ENCODE measurements at regions not wholly inside any gene's neighbourhood (a gene's known extent, or its start where the extent isn't known, plus 50 kb on each side); places are given as distances from the start of the nearest gene placed in this dataset.

DNA sequence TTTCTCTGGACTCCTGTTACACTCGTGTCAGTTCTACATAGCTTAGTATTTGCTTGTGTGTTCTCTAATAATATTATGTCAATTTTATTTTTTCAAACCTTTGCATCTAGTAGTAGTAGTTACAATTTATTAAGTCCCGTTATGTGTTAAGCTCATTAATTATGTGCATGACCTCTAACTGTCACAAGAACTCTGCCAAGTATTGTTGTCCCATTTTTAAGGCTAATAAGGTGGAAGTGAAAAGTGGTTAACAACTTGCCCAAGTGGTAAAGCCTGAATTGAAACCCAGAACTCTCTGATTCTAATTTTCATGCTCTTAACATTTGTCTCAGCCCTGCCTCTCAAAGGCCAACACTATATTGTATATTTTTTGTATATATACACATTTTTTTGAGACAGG, 221.6 kb downstream of the DMRT2 start:
- CTCF ChIA-PET: no interaction called here
- no CpG with 5 or more reads among the region's 2 CpGs for WGBS (ENCODE audit: insufficient coverage)

DNA sequence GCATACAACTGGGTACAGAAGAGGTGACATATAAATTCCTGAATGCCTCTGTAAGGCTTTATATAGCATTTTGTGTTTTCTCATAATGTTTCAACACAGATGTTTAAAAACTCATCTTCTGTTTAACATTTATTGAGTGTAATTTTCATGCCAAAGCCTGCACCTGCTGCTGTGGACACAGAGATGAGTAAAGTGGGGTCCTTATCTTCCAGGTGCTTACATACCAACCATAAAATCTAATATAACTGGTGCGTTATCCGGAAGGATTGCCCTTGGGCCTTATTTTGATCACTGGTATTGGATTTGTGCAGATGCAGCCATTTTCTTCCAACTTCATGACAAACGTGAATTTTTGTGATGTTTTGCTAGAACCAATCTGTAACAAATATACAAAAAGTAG, 222.3 kb downstream of the DMRT2 start:
- no peak for DNase-seq
- no peaks in the 10 kb centered on the region for H3K36me3 ChIP-seq (ENCODE audit: control insufficient read depth in 4 of 4, insufficient read depth in 4 of 4, low read length in 3 of 4)
- CTCF ChIA-PET: no interaction called here

More for the DNA sequence above, 221.6 kb downstream of the DMRT2 start:
- DNase-seq: no peak
- Histone ChIP-seq H3K27ac (ENCODE audit: insufficient read depth in 1 of 2, low read depth in 1 of 2, low read length in 2 of 2, poor library complexity in 1 of 2, severe bottlenecking in 2 of 2) (no peak overlapping the region), H3K4me1 (ENCODE audit: control extremely low read depth in 1 of 4, control insufficient read depth in 4 of 4, insufficient read depth in 4 of 4, low read length in 3 of 4) (no peaks in the 10 kb centered on the region), H3K9me3 (ENCODE audit: control extremely low read depth in 1 of 5, control insufficient read depth in 4 of 5, insufficient read depth in 2 of 5, low read depth in 1 of 5, low read length in 4 of 5) (no peaks in the 10 kb centered on the region), H3K27me3 (replicated peaks in 2 of 5; ENCODE audit: control insufficient read depth in 4 of 5, insufficient read depth in 5 of 5, low read length in 4 of 5) (peaks cover 0 to 4% (median 0%) of the 10 kb centered on the region in 5 experiments), H3K4me3 (ENCODE audit: control insufficient read depth in 1 of 7, extremely low read depth in 1 of 7, insufficient read depth in 4 of 7, low read depth in 2 of 7, low read length in 6 of 7) (no peak overlapping the region), H3K36me3 (ENCODE audit: control insufficient read depth in 4 of 4, insufficient read depth in 4 of 4, low read length in 3 of 4) (no peaks in the 10 kb centered on the region)
- POLR2A ChIA-PET: no interaction called here

DNA sequence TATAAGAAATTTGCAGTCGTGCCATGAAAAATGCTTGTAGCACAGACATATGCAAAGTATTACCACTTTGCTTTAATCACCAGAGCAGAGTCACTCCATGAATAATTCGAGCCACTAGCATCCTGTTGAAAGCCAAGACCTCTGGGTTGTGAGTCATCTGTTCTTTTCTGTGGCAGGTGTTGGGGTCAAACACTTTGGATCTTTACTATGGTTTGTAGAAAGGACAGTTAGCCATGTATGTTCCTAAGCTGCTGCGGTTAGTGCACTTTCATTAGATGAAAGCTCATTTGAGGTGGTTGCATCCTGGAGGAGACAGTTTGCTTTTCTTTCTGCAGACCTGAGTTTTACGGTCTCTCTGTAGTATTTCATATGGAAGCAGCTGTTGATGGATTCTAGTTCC, 223.7 kb downstream of the DMRT2 start:
- peaks cover 0 to 2% (median 0%) of the 10 kb centered on the region in 5 experiments for H3K27me3 ChIP-seq (replicated peaks in 2 of 5; ENCODE audit: control insufficient read depth in 4 of 5, insufficient read depth in 5 of 5, low read length in 4 of 5)
- no peak overlapping the region for H3K4me3 ChIP-seq (ENCODE audit: control insufficient read depth in 1 of 7, extremely low read depth in 1 of 7, insufficient read depth in 4 of 7, low read depth in 2 of 7, low read length in 6 of 7)
- H3K4me1 ChIP-seq (ENCODE audit: control extremely low read depth in 1 of 4, control insufficient read depth in 4 of 4, insufficient read depth in 4 of 4, low read length in 3 of 4): no peaks in the 10 kb centered on the region
- H3K9me3 ChIP-seq (ENCODE audit: control extremely low read depth in 1 of 5, control insufficient read depth in 4 of 5, insufficient read depth in 2 of 5, low read depth in 1 of 5, low read length in 4 of 5): no peaks in the 10 kb centered on the region
- no peaks in the 10 kb centered on the region for H3K36me3 ChIP-seq (ENCODE audit: control insufficient read depth in 4 of 4, insufficient read depth in 4 of 4, low read length in 3 of 4)
- 100% methylated on average over 2 of the region's 4 CpGs for WGBS (ENCODE audit: insufficient coverage)
- DNase-seq: no peak
- POLR2A ChIA-PET: no interaction called here
- no peak overlapping the region for H3K27ac ChIP-seq (ENCODE audit: insufficient read depth in 1 of 2, low read depth in 1 of 2, low read length in 2 of 2, poor library complexity in 1 of 2, severe bottlenecking in 2 of 2)
- CTCF ChIA-PET: no interaction called here

More for the DNA sequence above, 222.3 kb downstream of the DMRT2 start:
- WGBS (ENCODE audit: insufficient coverage): no CpG with 5 or more reads among the region's 3 CpGs
- H3K4me1 ChIP-seq (ENCODE audit: control extremely low read depth in 1 of 4, control insufficient read depth in 4 of 4, insufficient read depth in 4 of 4, low read length in 3 of 4): no peaks in the 10 kb centered on the region
- H3K27ac ChIP-seq (ENCODE audit: insufficient read depth in 1 of 2, low read depth in 1 of 2, low read length in 2 of 2, poor library complexity in 1 of 2, severe bottlenecking in 2 of 2): no peak overlapping the region
- peaks cover 0 to 4% (median 0%) of the 10 kb centered on the region in 5 experiments for H3K27me3 ChIP-seq (replicated peaks in 2 of 5; ENCODE audit: control insufficient read depth in 4 of 5, insufficient read depth in 5 of 5, low read length in 4 of 5)
- POLR2A ChIA-PET: no interaction called here
- no peaks in the 10 kb centered on the region for H3K9me3 ChIP-seq (ENCODE audit: control extremely low read depth in 1 of 5, control insufficient read depth in 4 of 5, insufficient read depth in 2 of 5, low read depth in 1 of 5, low read length in 4 of 5)
- H3K4me3 ChIP-seq (ENCODE audit: control insufficient read depth in 1 of 7, extremely low read depth in 1 of 7, insufficient read depth in 4 of 7, low read depth in 2 of 7, low read length in 6 of 7): no peak overlapping the region

DNA sequence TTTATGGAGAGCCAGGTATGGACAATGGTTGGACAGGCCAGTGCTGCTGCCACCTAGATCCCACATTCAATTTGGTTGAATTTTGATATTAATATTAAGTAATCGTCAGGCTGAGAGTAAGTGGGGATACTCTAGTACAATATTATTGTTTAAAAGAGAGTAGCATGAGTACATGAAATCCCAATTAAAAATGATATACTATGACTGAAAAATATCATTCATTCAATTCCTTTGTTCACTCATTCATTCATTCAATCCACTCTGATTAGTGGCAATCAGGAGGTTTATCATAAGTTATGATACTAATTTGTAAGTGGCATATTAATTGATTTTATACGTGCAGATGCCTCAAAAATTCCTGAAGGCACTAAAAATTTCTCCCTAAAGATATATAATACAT, 224.2 kb downstream of the DMRT2 start:
- WGBS (ENCODE audit: insufficient coverage): no CpG with 5 or more reads among the region's 2 CpGs
- POLR2A ChIA-PET: no interaction called here

DNA sequence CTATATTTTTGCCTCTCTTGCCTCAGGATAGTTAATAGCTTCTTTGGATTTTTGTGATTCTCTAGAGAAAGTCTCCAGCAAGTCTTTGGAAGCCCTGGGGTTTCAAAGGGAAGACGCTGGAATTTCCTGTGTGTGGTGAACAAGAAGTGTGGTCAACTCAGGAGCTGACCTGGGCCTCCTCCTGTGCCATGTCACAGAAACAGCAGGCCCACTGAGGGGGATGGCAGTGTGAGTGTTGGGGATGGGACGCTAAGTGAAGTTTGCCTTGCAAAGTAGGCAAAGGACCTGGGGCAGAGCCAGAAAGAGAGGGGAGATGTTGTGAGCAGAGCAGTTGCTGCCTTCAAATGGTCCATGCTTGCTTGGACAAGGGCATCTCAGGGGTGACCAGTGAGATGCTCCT, 226.3 kb downstream of the DMRT2 start:
- Histone ChIP-seq H3K4me3 (ENCODE audit: control insufficient read depth in 1 of 7, extremely low read depth in 1 of 7, insufficient read depth in 4 of 7, low read depth in 2 of 7, low read length in 6 of 7) (no peak overlapping the region), H3K9me3 (ENCODE audit: control extremely low read depth in 1 of 5, control insufficient read depth in 4 of 5, insufficient read depth in 2 of 5, low read depth in 1 of 5, low read length in 4 of 5) (no peaks in the 10 kb centered on the region), H3K36me3 (ENCODE audit: control insufficient read depth in 4 of 4, insufficient read depth in 4 of 4, low read length in 3 of 4) (no peaks in the 10 kb centered on the region), H3K27ac (ENCODE audit: insufficient read depth in 1 of 2, low read depth in 1 of 2, low read length in 2 of 2, poor library complexity in 1 of 2, severe bottlenecking in 2 of 2) (no peak overlapping the region), H3K4me1 (ENCODE audit: control extremely low read depth in 1 of 4, control insufficient read depth in 4 of 4, insufficient read depth in 4 of 4, low read length in 3 of 4) (no peaks in the 10 kb centered on the region), H3K27me3 (replicated peaks in 2 of 5; ENCODE audit: control insufficient read depth in 4 of 5, insufficient read depth in 5 of 5, low read length in 4 of 5) (peaks cover 0 to 2% (median 0%) of the 10 kb centered on the region in 5 experiments)
- ChIA-PET POLR2A (no interaction called here), CTCF (no interaction called here)
- WGBS (ENCODE audit: insufficient coverage): 54% methylated on average over 2 of the region's 2 CpGs
- DNase-seq: no peak

More for the DNA sequence above, 224.2 kb downstream of the DMRT2 start:
- H3K9me3 ChIP-seq (ENCODE audit: control extremely low read depth in 1 of 5, control insufficient read depth in 4 of 5, insufficient read depth in 2 of 5, low read depth in 1 of 5, low read length in 4 of 5): no peaks in the 10 kb centered on the region
- no peak overlapping the region for H3K4me3 ChIP-seq (ENCODE audit: control insufficient read depth in 1 of 7, extremely low read depth in 1 of 7, insufficient read depth in 4 of 7, low read depth in 2 of 7, low read length in 6 of 7)
- no peaks in the 10 kb centered on the region for H3K4me1 ChIP-seq (ENCODE audit: control extremely low read depth in 1 of 4, control insufficient read depth in 4 of 4, insufficient read depth in 4 of 4, low read length in 3 of 4)
- no peak overlapping the region for H3K27ac ChIP-seq (ENCODE audit: insufficient read depth in 1 of 2, low read depth in 1 of 2, low read length in 2 of 2, poor library complexity in 1 of 2, severe bottlenecking in 2 of 2)
- CTCF ChIA-PET: no interaction called here
- peaks cover 0 to 2% (median 0%) of the 10 kb centered on the region in 5 experiments for H3K27me3 ChIP-seq (replicated peaks in 2 of 5; ENCODE audit: control insufficient read depth in 4 of 5, insufficient read depth in 5 of 5, low read length in 4 of 5)
- DNase-seq: no peak
- no peaks in the 10 kb centered on the region for H3K36me3 ChIP-seq (ENCODE audit: control insufficient read depth in 4 of 4, insufficient read depth in 4 of 4, low read length in 3 of 4)

DNA sequence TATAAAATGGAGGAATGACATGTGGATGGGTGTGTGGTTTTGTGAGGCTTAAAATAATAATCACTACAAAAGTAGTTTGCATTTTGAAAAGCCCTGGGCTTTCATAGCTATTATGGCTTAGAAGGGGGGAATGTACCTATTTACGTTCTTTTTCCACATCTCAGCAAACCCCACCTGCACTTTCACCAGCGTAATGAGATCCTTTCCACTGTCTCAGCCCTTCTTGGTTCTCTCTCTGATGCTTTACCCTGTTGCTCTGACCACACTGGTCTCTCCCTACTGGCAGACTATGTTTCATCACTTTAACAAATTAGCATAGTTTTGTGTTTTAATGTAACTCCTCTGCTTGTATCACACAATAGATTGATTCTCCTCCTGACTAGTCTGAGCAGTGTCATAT, 234.6 kb downstream of the DMRT2 start:
- CTCF ChIA-PET: interaction anchor here (1.1 kb wide), 1 partner anchor 10 kb away, joined by 3 read pairs; no protein-coding TSS in a partner anchor
- POLR2A ChIA-PET: no interaction called here

DNA sequence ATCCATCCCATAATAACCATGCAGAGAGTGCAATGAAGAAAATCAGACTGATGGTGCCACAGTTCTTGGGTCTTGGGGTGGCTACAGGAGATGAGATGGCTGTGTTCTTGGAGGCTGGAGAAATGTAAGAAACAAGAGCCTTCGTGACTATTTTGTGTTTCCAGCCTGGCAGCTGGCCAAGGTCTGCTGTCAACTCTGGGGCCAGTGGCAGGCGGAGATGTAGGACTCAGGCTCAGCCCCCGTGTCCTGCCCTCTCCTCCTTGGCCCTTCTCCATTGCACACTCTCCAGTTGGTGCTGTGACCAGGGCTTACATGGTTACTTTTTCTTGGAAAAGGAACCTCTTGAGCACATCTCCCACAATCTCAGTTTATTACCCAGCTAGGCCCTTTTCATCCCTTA, 235.4 kb downstream of the DMRT2 start:
- Histone ChIP-seq H3K27ac (ENCODE audit: insufficient read depth in 1 of 2, low read depth in 1 of 2, low read length in 2 of 2, poor library complexity in 1 of 2, severe bottlenecking in 2 of 2) (no peak overlapping the region), H3K36me3 (ENCODE audit: control insufficient read depth in 4 of 4, insufficient read depth in 4 of 4, low read length in 3 of 4) (no peaks in the 10 kb centered on the region), H3K4me3 (ENCODE audit: control insufficient read depth in 1 of 7, extremely low read depth in 1 of 7, insufficient read depth in 4 of 7, low read depth in 2 of 7, low read length in 6 of 7) (no peak overlapping the region), H3K9me3 (ENCODE audit: control extremely low read depth in 1 of 5, control insufficient read depth in 4 of 5, insufficient read depth in 2 of 5, low read depth in 1 of 5, low read length in 4 of 5) (no peaks in the 10 kb centered on the region), H3K27me3 (replicated peaks in 2 of 5; ENCODE audit: control insufficient read depth in 4 of 5, insufficient read depth in 5 of 5, low read length in 4 of 5) (no peaks in the 10 kb centered on the region), H3K4me1 (ENCODE audit: control extremely low read depth in 1 of 4, control insufficient read depth in 4 of 4, insufficient read depth in 4 of 4, low read length in 3 of 4) (no peaks in the 10 kb centered on the region)
- POLR2A ChIA-PET: no interaction called here
- DNase-seq: no peak
- CTCF ChIA-PET: no interaction called here
- WGBS (ENCODE audit: insufficient coverage): 86% methylated on average over 3 of the region's 3 CpGs

More for the DNA sequence above, 234.6 kb downstream of the DMRT2 start:
- no peaks in the 10 kb centered on the region for H3K27me3 ChIP-seq (replicated peaks in 2 of 5; ENCODE audit: control insufficient read depth in 4 of 5, insufficient read depth in 5 of 5, low read length in 4 of 5)
- no peak overlapping the region for H3K4me3 ChIP-seq (ENCODE audit: control insufficient read depth in 1 of 7, extremely low read depth in 1 of 7, insufficient read depth in 4 of 7, low read depth in 2 of 7, low read length in 6 of 7)
- no peak overlapping the region for H3K27ac ChIP-seq (ENCODE audit: insufficient read depth in 1 of 2, low read depth in 1 of 2, low read length in 2 of 2, poor library complexity in 1 of 2, severe bottlenecking in 2 of 2)
- DNase-seq: no peak
- H3K4me1 ChIP-seq (ENCODE audit: control extremely low read depth in 1 of 4, control insufficient read depth in 4 of 4, insufficient read depth in 4 of 4, low read length in 3 of 4): no peaks in the 10 kb centered on the region
- H3K36me3 ChIP-seq (ENCODE audit: control insufficient read depth in 4 of 4, insufficient read depth in 4 of 4, low read length in 3 of 4): no peaks in the 10 kb centered on the region
- no peaks in the 10 kb centered on the region for H3K9me3 ChIP-seq (ENCODE audit: control extremely low read depth in 1 of 5, control insufficient read depth in 4 of 5, insufficient read depth in 2 of 5, low read depth in 1 of 5, low read length in 4 of 5)
- WGBS (ENCODE audit: insufficient coverage): 95% methylated on average over 2 of the region's 2 CpGs

Data from common myeloid progenitor, CD34-positive (primary cell).